ENCODE measurements at regions not wholly inside any gene's neighbourhood (a gene's known extent, or its start where the extent isn't known, plus 50 kb on each side); places are given as distances from the start of the nearest gene placed in this dataset.

DNA sequence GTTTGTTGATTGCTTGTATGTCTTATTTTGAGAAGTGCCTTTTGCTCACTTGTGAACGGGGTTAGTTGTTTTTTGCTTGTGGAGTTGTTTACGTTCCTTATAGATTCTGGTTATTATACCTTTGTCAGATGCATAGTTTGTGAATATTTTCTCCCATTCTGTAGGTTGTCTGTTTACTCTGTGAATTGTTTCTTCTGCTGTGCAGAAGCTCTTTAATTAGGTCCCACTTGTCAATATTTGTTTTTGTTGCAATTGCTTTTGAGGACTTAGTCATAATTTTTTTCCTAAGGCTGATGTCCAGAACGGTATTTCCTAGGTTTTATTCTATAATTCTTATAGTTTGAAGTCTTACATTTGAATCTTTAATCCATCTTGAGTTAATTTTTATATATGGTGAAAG is 285.3 kb upstream of the GADL1 start:
- no peak for DNase-seq (ENCODE audit: low spot score)
- H3K36me3 ChIP-seq = no peaks in the 10 kb centered on the region
- intact Hi-C loops (cut with DNase I) = no loop called here
- H3K4me3 ChIP-seq = no peak overlapping the region
- H3K27me3 ChIP-seq (replicated peaks; ENCODE audit: insufficient read depth) = no peaks in the 10 kb centered on the region
- no peak overlapping the region for H3K27ac ChIP-seq
- WGBS = 88% methylated on average over 3 of the region's 3 CpGs
- H3K9me3 ChIP-seq = no peaks in the 10 kb centered on the region
- TF ChIP-seq POLR2A (IDR thresholded peaks at IDR 0.05) = no peak
- no peak for TF ChIP-seq POLR2AphosphoS5 (IDR thresholded peaks at IDR 0.05)
- TF ChIP-seq, protein P1, sequence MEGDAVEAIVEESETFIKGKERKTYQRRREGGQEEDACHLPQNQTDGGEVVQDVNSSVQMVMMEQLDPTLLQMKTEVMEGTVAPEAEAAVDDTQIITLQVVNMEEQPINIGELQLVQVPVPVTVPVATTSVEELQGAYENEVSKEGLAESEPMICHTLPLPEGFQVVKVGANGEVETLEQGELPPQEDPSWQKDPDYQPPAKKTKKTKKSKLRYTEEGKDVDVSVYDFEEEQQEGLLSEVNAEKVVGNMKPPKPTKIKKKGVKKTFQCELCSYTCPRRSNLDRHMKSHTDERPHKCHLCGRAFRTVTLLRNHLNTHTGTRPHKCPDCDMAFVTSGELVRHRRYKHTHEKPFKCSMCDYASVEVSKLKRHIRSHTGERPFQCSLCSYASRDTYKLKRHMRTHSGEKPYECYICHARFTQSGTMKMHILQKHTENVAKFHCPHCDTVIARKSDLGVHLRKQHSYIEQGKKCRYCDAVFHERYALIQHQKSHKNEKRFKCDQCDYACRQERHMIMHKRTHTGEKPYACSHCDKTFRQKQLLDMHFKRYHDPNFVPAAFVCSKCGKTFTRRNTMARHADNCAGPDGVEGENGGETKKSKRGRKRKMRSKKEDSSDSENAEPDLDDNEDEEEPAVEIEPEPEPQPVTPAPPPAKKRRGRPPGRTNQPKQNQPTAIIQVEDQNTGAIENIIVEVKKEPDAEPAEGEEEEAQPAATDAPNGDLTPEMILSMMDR (IDR thresholded peaks at IDR 0.05) = no peak
- no peaks in the 10 kb centered on the region for H3K4me1 ChIP-seq (replicated peaks)

DNA sequence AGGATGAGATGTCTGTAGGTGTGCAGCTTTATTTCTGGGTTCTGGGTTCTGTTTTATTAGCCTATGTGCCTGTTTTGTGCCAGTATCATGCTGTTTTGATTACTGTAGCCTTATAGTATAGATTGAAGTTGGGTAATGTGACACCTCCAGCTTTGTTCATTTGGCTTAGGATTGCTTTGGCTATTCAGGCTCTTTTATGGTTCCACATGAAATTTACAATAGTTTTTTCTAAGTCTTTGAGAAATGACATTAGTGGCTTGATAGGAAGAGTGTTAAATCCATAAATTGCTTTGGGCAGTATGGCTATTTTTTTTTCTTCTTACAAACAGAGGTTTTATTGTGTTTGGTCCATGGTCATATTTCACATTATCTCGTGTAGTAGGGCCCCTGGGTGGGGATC is 285.8 kb upstream of the GADL1 start:
- TF ChIP-seq POLR2AphosphoS5 (IDR thresholded peaks at IDR 0.05) (no peak), POLR2A (IDR thresholded peaks at IDR 0.05) (no peak)
- TF ChIP-seq, protein P1 (IDR thresholded peaks at IDR 0.05) = no peak
- no peak overlapping the region for H3K4me3 ChIP-seq
- H3K36me3 ChIP-seq = no peaks in the 10 kb centered on the region
- DNase-seq (ENCODE audit: low spot score) = no peak
- no peaks in the 10 kb centered on the region for H3K4me1 ChIP-seq (replicated peaks)
- intact Hi-C loops (cut with DNase I) = no loop called here
- no peaks in the 10 kb centered on the region for H3K27me3 ChIP-seq (replicated peaks; ENCODE audit: insufficient read depth)
- H3K27ac ChIP-seq = no peak overlapping the region
- WGBS = 12% methylated on average over 1 of the region's 1 CpG
- H3K9me3 ChIP-seq = no peaks in the 10 kb centered on the region

DNA sequence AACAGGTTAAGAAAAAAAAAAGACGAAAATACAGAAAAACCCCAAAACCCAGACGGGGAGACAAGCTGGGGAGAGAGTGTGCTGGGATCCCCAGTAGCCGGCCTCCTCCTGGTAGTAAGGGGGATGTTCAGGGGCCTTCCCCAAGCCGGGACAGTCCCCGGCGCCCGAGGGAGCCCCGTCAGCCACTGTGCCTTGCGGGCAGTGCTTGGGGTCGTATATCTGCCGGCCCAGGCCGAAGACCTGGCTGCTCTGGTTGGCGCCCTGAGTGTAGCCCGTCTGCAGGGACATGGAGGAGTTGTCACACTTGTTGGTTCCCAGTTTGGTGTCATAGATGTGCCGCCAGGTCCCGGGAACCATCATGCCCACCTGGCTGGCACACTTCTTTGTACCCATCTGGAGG is 287.2 kb upstream of the GADL1 start:
- no peak for DNase-seq (ENCODE audit: low spot score)
- TF ChIP-seq POLR2A (IDR thresholded peaks at IDR 0.05) (no peak), POLR2AphosphoS5 (IDR thresholded peaks at IDR 0.05) (no peak)
- TF ChIP-seq, protein P1 (IDR thresholded peaks at IDR 0.05) = no peak
- Histone ChIP-seq H3K4me3 (no peak overlapping the region), H3K9me3 (no peaks in the 10 kb centered on the region), H3K4me1 (replicated peaks) (no peaks in the 10 kb centered on the region), H3K27me3 (replicated peaks; ENCODE audit: insufficient read depth) (no peaks in the 10 kb centered on the region), H3K27ac (no peak overlapping the region), H3K36me3 (no peaks in the 10 kb centered on the region)
- WGBS = 94% methylated on average over 16 of the region's 16 CpGs
- intact Hi-C loops (cut with DNase I) = no loop called here

DNA sequence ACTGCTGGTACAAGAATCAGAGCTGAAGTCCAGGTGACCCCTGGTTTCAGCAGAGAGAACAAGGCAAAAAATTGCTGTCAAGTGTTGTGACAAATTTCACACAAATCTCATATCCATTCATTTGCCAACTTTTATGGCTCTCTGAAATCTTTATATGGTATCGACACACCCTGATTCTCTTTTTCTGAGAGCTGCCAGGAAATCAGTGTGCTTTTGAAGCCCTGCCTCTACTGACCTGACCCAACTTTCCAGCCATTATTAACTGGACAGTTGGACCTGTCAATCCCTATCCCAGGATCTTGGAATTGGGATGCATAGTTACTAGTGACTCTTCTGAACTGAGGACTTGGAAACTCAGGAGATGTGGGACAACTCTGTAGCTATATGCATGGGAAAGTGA is 288.2 kb upstream of the GADL1 start:
- TF ChIP-seq POLR2AphosphoS5 (IDR thresholded peaks at IDR 0.05) = no peak
- TF ChIP-seq, protein P1 (IDR thresholded peaks at IDR 0.05) = no peak
- no peak for TF ChIP-seq POLR2A (IDR thresholded peaks at IDR 0.05)
- 100% methylated on average over 1 of the region's 1 CpG for WGBS
- Histone ChIP-seq H3K27me3 (replicated peaks; ENCODE audit: insufficient read depth) (no peaks in the 10 kb centered on the region), H3K4me1 (replicated peaks) (no peaks in the 10 kb centered on the region), H3K27ac (no peak overlapping the region), H3K4me3 (no peak overlapping the region), H3K36me3 (no peaks in the 10 kb centered on the region), H3K9me3 (no peaks in the 10 kb centered on the region)
- intact Hi-C loops (cut with DNase I) = no loop called here
- DNase-seq (ENCODE audit: low spot score) = no peak

DNA sequence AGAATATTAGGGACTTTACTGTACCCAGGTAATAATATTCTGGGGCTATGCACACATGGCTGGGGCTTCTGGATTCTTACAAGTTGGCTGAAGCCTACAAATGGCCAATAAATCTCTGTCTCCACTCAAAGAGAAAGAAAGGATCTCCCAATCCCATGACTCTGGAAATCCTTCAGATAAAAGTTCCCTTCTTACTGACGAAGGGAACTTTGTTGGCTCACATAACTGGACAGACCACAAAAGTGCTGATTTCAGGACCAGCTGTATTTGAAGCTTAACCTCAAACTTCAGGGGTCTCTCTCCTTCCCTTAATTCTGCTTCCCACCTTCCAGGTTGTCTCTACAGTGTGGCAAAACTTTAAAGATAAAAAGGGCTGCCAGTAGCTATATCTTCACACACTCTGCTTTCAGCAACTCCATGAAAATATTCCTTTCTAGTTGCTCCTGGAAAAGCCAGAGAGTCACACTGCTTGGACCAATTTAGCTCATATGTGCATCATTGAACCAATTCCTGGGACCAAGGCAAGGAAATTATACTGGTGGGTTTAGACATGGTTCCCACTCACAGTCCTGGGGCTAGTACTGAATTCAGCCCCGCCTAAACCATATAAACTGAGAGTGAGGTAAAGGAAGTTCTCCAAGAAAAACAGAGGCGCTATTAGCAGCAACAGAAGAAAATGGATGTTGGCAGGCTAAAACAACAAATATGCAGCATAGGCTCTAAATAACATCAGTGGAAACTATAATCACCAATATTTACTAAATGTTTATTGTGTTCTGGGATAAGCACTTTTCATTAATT is 290.0 kb upstream of the GADL1 start:
- no peaks in the 10 kb centered on the region for H3K9me3 ChIP-seq
- TF ChIP-seq POLR2AphosphoS5 (IDR thresholded peaks at IDR 0.05) = no peak
- TF ChIP-seq, protein P1 (IDR thresholded peaks at IDR 0.05) = no peak
- TF ChIP-seq POLR2A (IDR thresholded peaks at IDR 0.05) = no peak
- no peaks in the 10 kb centered on the region for H3K27me3 ChIP-seq (replicated peaks; ENCODE audit: insufficient read depth)
- no peaks in the 10 kb centered on the region for H3K4me1 ChIP-seq (replicated peaks)
- no peaks in the 10 kb centered on the region for H3K36me3 ChIP-seq
- intact Hi-C loops (cut with DNase I) = no loop called here
- no peak overlapping the region for H3K4me3 ChIP-seq
- 54% methylated on average over 3 of the region's 3 CpGs for WGBS
- H3K27ac ChIP-seq = no peak overlapping the region
- no peak for DNase-seq (ENCODE audit: low spot score)

All from prostate gland (tissue), 2 donors.